ENCODE measurements at regions not wholly inside any gene's neighbourhood (a gene's known extent, or its start where the extent isn't known, plus 50 kb on each side); places are given as distances from the start of the nearest gene placed in this dataset.
"Not testable (repeated sequence)": the region's sequence is repeated elsewhere in the genome, so short reads cannot be mapped to it uniquely, and the experiment has no call there.

DNA sequence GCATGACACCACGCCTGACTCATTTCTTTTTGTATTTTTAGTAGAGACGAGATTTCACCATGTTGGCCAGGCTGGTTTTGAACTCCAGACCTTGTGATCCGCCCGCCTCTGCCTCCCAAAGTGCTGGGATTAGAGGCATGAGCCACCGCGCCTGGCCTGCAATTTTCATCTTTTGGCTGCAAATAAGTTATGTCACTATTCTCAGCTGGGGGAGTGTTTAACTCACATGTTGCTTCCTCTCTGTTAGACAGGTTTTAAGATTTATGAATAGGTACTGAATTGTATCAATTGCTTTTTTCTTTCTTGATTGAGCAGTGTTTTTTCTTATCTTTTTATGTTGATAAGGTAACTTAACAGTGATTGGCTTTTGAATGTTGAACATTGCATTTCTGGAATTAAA lies 88.2 kb upstream of the ADCY2 start:
- not testable (repeated sequence) for H4K8ac ChIP-seq (ENCODE audit: low read depth, low read length); H2BK5ac ChIP-seq (ENCODE audit: low read length); H3K27ac ChIP-seq (ENCODE audit: low read depth, low read length); H3K79me2 ChIP-seq (ENCODE audit: control insufficient read depth, insufficient read depth, low read length); H3K36me3 ChIP-seq (ENCODE audit: control insufficient read depth, insufficient read depth, low read length); H3K79me1 ChIP-seq (ENCODE audit: low read length); H3K56ac ChIP-seq (ENCODE audit: low read length); H3K4ac ChIP-seq (ENCODE audit: low read depth, low read length); H3K18ac ChIP-seq (ENCODE audit: low read length); H3K9ac ChIP-seq (ENCODE audit: low read length); H3K4me2 ChIP-seq (ENCODE audit: low read length); H2AK5ac ChIP-seq (ENCODE audit: low read length); H3K4me1 ChIP-seq (ENCODE audit: control insufficient read depth, low read depth, low read length); H2BK120ac ChIP-seq (ENCODE audit: low read depth, low read length); H4K5ac ChIP-seq (ENCODE audit: low read length); DNase-seq; H2BK15ac ChIP-seq (replicated peaks; ENCODE audit: low read depth); H3K23ac ChIP-seq (ENCODE audit: low read length); H3K27me3 ChIP-seq (ENCODE audit: insufficient read depth, low read length, poor library complexity); H3K4me3 ChIP-seq (ENCODE audit: low read length)
- WGBS (ENCODE audit: extremely low coverage, insufficient coverage, low lambda C conversion rate) = no CpG with 5 or more reads among the region's 6 CpGs

DNA sequence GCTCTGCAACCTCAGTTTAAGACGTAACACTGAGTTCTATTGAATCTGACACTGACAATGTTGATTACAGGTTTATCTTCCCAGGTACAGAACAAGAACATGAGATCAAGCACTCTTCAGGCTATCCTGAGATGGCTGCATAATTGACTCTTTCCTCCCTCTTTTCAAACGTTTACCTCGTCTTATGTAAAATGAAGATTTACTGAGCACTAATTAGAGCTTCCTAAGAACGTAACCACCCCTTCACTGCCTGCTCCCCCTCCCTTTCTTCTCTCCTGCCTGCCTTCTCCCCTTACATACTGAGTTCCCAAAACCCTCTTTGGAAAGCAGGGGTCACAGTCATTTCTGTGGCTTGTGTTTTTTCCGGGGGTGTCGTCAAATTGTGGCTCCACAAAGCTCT lies 86.2 kb upstream of the ADCY2 start:
- H2BK15ac ChIP-seq (replicated peaks; ENCODE audit: low read depth); H3K4me3 ChIP-seq (ENCODE audit: low read length); H3K23ac ChIP-seq (ENCODE audit: low read length); H4K5ac ChIP-seq (ENCODE audit: low read length); H3K79me1 ChIP-seq (ENCODE audit: low read length); H2AK5ac ChIP-seq (ENCODE audit: low read length); H3K4me2 ChIP-seq (ENCODE audit: low read length); H4K8ac ChIP-seq (ENCODE audit: low read depth, low read length); H3K79me2 ChIP-seq (ENCODE audit: control insufficient read depth, insufficient read depth, low read length); DNase-seq; H3K36me3 ChIP-seq (ENCODE audit: control insufficient read depth, insufficient read depth, low read length); H3K4me1 ChIP-seq (ENCODE audit: control insufficient read depth, low read depth, low read length); H2BK120ac ChIP-seq (ENCODE audit: low read depth, low read length); H2BK5ac ChIP-seq (ENCODE audit: low read length); H3K27me3 ChIP-seq (ENCODE audit: insufficient read depth, low read length, poor library complexity); H3K4ac ChIP-seq (ENCODE audit: low read depth, low read length); H3K9ac ChIP-seq (ENCODE audit: low read length): not testable (repeated sequence)
- no CpG with 5 or more reads among the region's 6 CpGs for WGBS (ENCODE audit: extremely low coverage, insufficient coverage, low lambda C conversion rate)
- Histone ChIP-seq H3K18ac (ENCODE audit: low read length) (peak overlapping the region; percentile 68), H3K56ac (ENCODE audit: low read length) (peak overlapping the region; percentile 49), H3K27ac (ENCODE audit: low read depth, low read length) (peak overlapping the region; percentile 28)

DNA sequence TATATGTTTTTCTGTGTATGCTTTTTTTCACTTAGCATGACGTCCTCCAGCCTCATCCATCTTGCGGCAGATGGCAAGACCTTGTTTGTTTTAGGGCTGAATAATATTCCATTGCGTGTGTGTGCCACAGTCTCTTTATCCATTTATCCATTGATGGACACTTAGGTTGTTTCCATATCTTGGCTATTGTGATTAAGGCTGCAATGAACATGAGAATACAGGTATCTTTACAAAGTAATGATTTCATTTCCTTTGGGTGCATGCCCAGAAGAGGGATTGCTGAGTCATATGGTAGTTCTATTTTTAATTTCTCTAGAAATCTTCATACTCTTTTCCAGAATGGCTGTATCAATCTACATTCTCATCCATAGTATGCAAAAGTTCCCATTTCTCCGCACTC lies 85.3 kb upstream of the ADCY2 start:
- not testable (repeated sequence) for H3K18ac ChIP-seq (ENCODE audit: low read length); H3K79me2 ChIP-seq (ENCODE audit: control insufficient read depth, insufficient read depth, low read length); H3K4ac ChIP-seq (ENCODE audit: low read depth, low read length); H2BK5ac ChIP-seq (ENCODE audit: low read length); DNase-seq; H3K79me1 ChIP-seq (ENCODE audit: low read length); H2AK5ac ChIP-seq (ENCODE audit: low read length); H3K23ac ChIP-seq (ENCODE audit: low read length); H3K4me1 ChIP-seq (ENCODE audit: control insufficient read depth, low read depth, low read length); H4K5ac ChIP-seq (ENCODE audit: low read length); H3K27me3 ChIP-seq (ENCODE audit: insufficient read depth, low read length, poor library complexity); H3K4me3 ChIP-seq (ENCODE audit: low read length); H2BK120ac ChIP-seq (ENCODE audit: low read depth, low read length); H3K4me2 ChIP-seq (ENCODE audit: low read length); H4K8ac ChIP-seq (ENCODE audit: low read depth, low read length); H3K36me3 ChIP-seq (ENCODE audit: control insufficient read depth, insufficient read depth, low read length); H3K56ac ChIP-seq (ENCODE audit: low read length); H3K9ac ChIP-seq (ENCODE audit: low read length); H3K27ac ChIP-seq (ENCODE audit: low read depth, low read length); H2BK15ac ChIP-seq (replicated peaks; ENCODE audit: low read depth)
- WGBS (ENCODE audit: extremely low coverage, insufficient coverage, low lambda C conversion rate) = no CpG with 5 or more reads among the region's 4 CpGs

DNA sequence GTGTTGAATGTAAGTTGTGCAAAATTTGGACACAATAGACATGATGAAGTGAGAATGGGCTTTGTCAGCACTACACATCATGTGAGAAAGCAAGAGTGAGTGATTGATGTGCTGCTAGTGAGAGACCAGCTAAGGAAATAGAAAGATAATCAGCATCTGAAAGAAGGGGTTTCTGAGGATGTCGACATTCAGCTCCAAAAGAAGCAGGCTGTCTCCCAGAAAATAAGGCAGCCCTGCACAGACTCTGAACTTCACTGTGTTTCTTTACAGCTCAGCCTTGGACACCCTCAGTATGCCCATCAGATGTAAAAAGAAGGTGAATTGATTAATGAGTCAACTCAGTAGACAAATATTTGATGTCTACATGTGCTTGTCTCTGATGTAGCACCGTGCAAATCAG lies 80.8 kb upstream of the ADCY2 start:
- Histone ChIP-seq H3K79me2 (ENCODE audit: control insufficient read depth, insufficient read depth, low read length) (no peaks in the 10 kb centered on the region), H3K9ac (ENCODE audit: low read length) (no peak overlapping the region), H3K56ac (ENCODE audit: low read length) (no peak overlapping the region), H3K4me1 (ENCODE audit: control insufficient read depth, low read depth, low read length) (no peaks in the 10 kb centered on the region), H3K23ac (ENCODE audit: low read length) (no peak overlapping the region), H4K8ac (ENCODE audit: low read depth, low read length) (no peak overlapping the region), H2BK120ac (ENCODE audit: low read depth, low read length) (no peak overlapping the region), H3K36me3 (ENCODE audit: control insufficient read depth, insufficient read depth, low read length) (no peaks in the 10 kb centered on the region), H3K4ac (ENCODE audit: low read depth, low read length) (no peak overlapping the region), H3K4me2 (ENCODE audit: low read length) (no peak overlapping the region), H2BK15ac (replicated peaks; ENCODE audit: low read depth) (no peak overlapping the region), H2AK5ac (ENCODE audit: low read length) (no peak overlapping the region), H3K4me3 (ENCODE audit: low read length) (no peak overlapping the region), H3K27ac (ENCODE audit: low read depth, low read length) (no peak overlapping the region), H3K79me1 (ENCODE audit: low read length) (no peaks in the 10 kb centered on the region), H2BK5ac (ENCODE audit: low read length) (no peak overlapping the region), H3K18ac (ENCODE audit: low read length) (no peak overlapping the region), H3K27me3 (ENCODE audit: insufficient read depth, low read length, poor library complexity) (no peaks in the 10 kb centered on the region), H4K5ac (ENCODE audit: low read length) (no peak overlapping the region)
- DNase-seq = no peak
- WGBS (ENCODE audit: extremely low coverage, insufficient coverage, low lambda C conversion rate) = no CpG with 5 or more reads among the region's 2 CpGs

DNA sequence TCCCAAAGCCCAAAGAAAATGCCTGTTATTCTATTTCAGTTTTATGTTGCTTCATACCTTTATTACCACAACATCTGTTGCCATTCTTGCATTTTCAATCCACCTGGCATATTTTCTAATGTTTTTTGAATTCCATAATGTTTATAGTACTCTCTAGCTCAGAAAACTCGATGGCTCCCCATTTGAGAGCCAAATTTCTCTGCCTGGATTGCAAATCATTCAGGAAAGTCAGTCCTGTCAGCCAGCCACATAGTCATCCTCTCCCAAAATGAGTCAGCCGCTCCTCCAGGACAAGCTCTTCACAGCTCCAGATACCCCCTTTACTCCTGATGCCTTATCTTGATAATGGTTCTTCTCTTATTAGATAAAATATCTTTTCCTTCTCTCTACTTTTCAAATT lies 78.2 kb upstream of the ADCY2 start:
- no peak overlapping the region for H3K56ac ChIP-seq (ENCODE audit: low read length)
- no peak overlapping the region for H3K23ac ChIP-seq (ENCODE audit: low read length)
- no peaks in the 10 kb centered on the region for H3K36me3 ChIP-seq (ENCODE audit: control insufficient read depth, insufficient read depth, low read length)
- H3K27ac ChIP-seq (ENCODE audit: low read depth, low read length) = no peak overlapping the region
- no peaks in the 10 kb centered on the region for H3K27me3 ChIP-seq (ENCODE audit: insufficient read depth, low read length, poor library complexity)
- no peaks in the 10 kb centered on the region for H3K79me2 ChIP-seq (ENCODE audit: control insufficient read depth, insufficient read depth, low read length)
- no CpG with 5 or more reads among the region's 2 CpGs for WGBS (ENCODE audit: extremely low coverage, insufficient coverage, low lambda C conversion rate)
- H3K4me3 ChIP-seq (ENCODE audit: low read length) = no peak overlapping the region
- H2BK120ac ChIP-seq (ENCODE audit: low read depth, low read length) = no peak overlapping the region
- no peak overlapping the region for H3K9ac ChIP-seq (ENCODE audit: low read length)
- H3K4me2 ChIP-seq (ENCODE audit: low read length) = no peak overlapping the region
- DNase-seq = no peak
- no peak overlapping the region for H2BK5ac ChIP-seq (ENCODE audit: low read length)
- no peak overlapping the region for H3K4ac ChIP-seq (ENCODE audit: low read depth, low read length)
- no peak overlapping the region for H4K5ac ChIP-seq (ENCODE audit: low read length)
- H3K79me1 ChIP-seq (ENCODE audit: low read length) = no peaks in the 10 kb centered on the region
- H4K8ac ChIP-seq (ENCODE audit: low read depth, low read length) = no peak overlapping the region
- H2AK5ac ChIP-seq (ENCODE audit: low read length) = no peak overlapping the region
- no peak overlapping the region for H3K18ac ChIP-seq (ENCODE audit: low read length)
- H3K4me1 ChIP-seq (ENCODE audit: control insufficient read depth, low read depth, low read length) = no peaks in the 10 kb centered on the region
- no peak overlapping the region for H2BK15ac ChIP-seq (replicated peaks; ENCODE audit: low read depth)

DNA sequence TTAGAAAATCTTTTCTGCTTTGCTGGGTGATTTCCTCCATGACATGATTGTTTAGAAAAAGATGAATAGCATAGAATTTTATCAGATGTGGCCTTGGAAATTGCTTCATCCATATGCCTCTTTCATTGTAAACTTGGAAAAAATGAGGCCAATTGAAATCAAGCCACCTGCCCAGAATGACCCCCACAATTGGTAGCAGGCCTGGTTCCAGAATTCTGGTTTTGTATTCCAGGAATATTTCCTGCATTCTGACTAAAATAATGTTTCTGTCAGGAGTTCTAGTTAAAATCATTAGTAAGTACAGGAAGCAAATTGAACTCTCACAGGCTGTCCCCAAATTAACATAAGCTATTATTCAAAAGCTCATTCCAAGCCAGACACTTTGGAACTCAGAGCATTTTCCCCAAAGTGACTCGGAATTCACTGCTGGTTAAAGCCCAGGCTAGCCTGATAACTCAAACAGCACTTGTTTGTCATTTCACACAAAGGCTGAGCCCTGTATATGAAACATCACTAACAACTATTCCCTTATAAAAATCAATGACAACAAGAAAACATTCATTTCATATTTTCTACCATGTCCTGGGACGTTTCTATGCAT lies 75.1 kb upstream of the ADCY2 start:
- H3K36me3 ChIP-seq (ENCODE audit: control insufficient read depth, insufficient read depth, low read length) = no peaks in the 10 kb centered on the region
- no peak overlapping the region for H2BK5ac ChIP-seq (ENCODE audit: low read length)
- H3K4me1 ChIP-seq (ENCODE audit: control insufficient read depth, low read depth, low read length) = no peaks in the 10 kb centered on the region
- H2BK15ac ChIP-seq (replicated peaks; ENCODE audit: low read depth) = no peak overlapping the region
- no peak overlapping the region for H3K23ac ChIP-seq (ENCODE audit: low read length)
- H3K18ac ChIP-seq (ENCODE audit: low read length) = no peak overlapping the region
- H3K27me3 ChIP-seq (ENCODE audit: insufficient read depth, low read length, poor library complexity) = no peaks in the 10 kb centered on the region
- no CpG with 5 or more reads among the region's 2 CpGs for WGBS (ENCODE audit: extremely low coverage, insufficient coverage, low lambda C conversion rate)
- no peak overlapping the region for H3K4me2 ChIP-seq (ENCODE audit: low read length)
- no peak overlapping the region for H2BK120ac ChIP-seq (ENCODE audit: low read depth, low read length)
- H3K4me3 ChIP-seq (ENCODE audit: low read length) = no peak overlapping the region
- no peak overlapping the region for H4K8ac ChIP-seq (ENCODE audit: low read depth, low read length)
- no peak overlapping the region for H2AK5ac ChIP-seq (ENCODE audit: low read length)
- H3K79me1 ChIP-seq (ENCODE audit: low read length) = no peaks in the 10 kb centered on the region
- H3K9ac ChIP-seq (ENCODE audit: low read length) = no peak overlapping the region
- no peak overlapping the region for H3K56ac ChIP-seq (ENCODE audit: low read length)
- no peak overlapping the region for H4K5ac ChIP-seq (ENCODE audit: low read length)
- H3K27ac ChIP-seq (ENCODE audit: low read depth, low read length) = no peak overlapping the region
- no peak for DNase-seq
- H3K4ac ChIP-seq (ENCODE audit: low read depth, low read length) = no peak overlapping the region
- no peaks in the 10 kb centered on the region for H3K79me2 ChIP-seq (ENCODE audit: control insufficient read depth, insufficient read depth, low read length)

Data from mesendoderm (in vitro differentiated cells).